Medulla oblongata (tissue), 1 donor: ENCODE measurements at regions not wholly inside any gene's neighbourhood (a gene's known extent, or its start where the extent isn't known, plus 50 kb on each side); places are given as distances from the start of the nearest gene placed in this dataset.
"Not testable (repeated sequence)": the region's sequence is repeated elsewhere in the genome, so short reads cannot be mapped to it uniquely, and the experiment has no call there.

Source experiments
- DNase-seq: peaks from one replicate; pipeline ENCODE4 v3.0.0-alpha.2; 2015; ENCODE audit errors: extremely low spot score

GRCh38 chr5:82560561-82560960 lies 282.4 kb upstream of the RPS23 start:
- no peak for DNase-seq

- DNase-seq: no peak
Measured at GRCh38 chr5:82551840-82552385, 273.8 kb upstream of the RPS23 start.

GRCh38 chr5:82551192-82551591 lies 273.0 kb upstream of the RPS23 start:
- no peak for DNase-seq

GRCh38 chr5:82549263-82549662 lies 271.1 kb upstream of the RPS23 start:
- DNase-seq: no peak

GRCh38 chr5:82544004-82544403 lies 265.9 kb upstream of the RPS23 start:
- no peak for DNase-seq

- DNase-seq: no peak
Measured at GRCh38 chr5:82540301-82540700, 262.1 kb upstream of the RPS23 start.

GRCh38 chr5:82538339-82539034 lies 260.3 kb upstream of the RPS23 start:
- DNase-seq: no peak

- DNase-seq: no peak
Measured at GRCh38 chr5:82537687-82538306, 259.6 kb upstream of the RPS23 start.

GRCh38 chr5:82534986-82535385 lies 256.8 kb upstream of the RPS23 start:
- DNase-seq: no peak

- DNase-seq: not testable (repeated sequence)
Measured at GRCh38 chr5:82532075-82532474, 253.9 kb upstream of the RPS23 start.

- DNase-seq: no peak
Measured at GRCh38 chr5:82526540-82526939, 248.4 kb upstream of the RPS23 start.

GRCh38 chr5:82525626-82526025 lies 247.5 kb upstream of the RPS23 start:
- no peak for DNase-seq

GRCh38 chr5:82523633-82524032 lies 245.5 kb upstream of the RPS23 start:
- DNase-seq: no peak

GRCh38 chr5:82522897-82523296 lies 244.7 kb upstream of the RPS23 start:
- DNase-seq: peak; percentile 51

- DNase-seq: no peak
Measured at GRCh38 chr5:82521431-82522051, 243.4 kb upstream of the RPS23 start.

- DNase-seq: no peak
Measured at GRCh38 chr5:82519558-82519957, 241.4 kb upstream of the RPS23 start.

GRCh38 chr5:82517544-82518075 lies 239.5 kb upstream of the RPS23 start:
- DNase-seq: no peak

GRCh38 chr5:82513738-82514137 lies 235.6 kb upstream of the RPS23 start:
- no peak for DNase-seq

- no peak for DNase-seq
Measured at GRCh38 chr5:82512025-82512424, 233.9 kb upstream of the RPS23 start.

GRCh38 chr5:82511134-82511533 lies 233.0 kb upstream of the RPS23 start:
- no peak for DNase-seq

- no peak for DNase-seq
Measured at GRCh38 chr5:82509762-82510161, 231.6 kb upstream of the RPS23 start.

GRCh38 chr5:82506390-82506789 lies 228.2 kb upstream of the RPS23 start:
- not testable (repeated sequence) for DNase-seq
